Stimulated activated naive CD8-positive, alpha-beta T cell treated with anti-CD3 and anti-CD28 coated beads, Interleukin-15, Interleukin-2, amounts not matched to agents 100 U/mL and 50 U/mL, for 24 hours (primary cell): ENCODE measurements at regions not wholly inside any gene's neighbourhood (a gene's known extent, or its start where the extent isn't known, plus 50 kb on each side); places are given as distances from the start of the nearest gene placed in this dataset.
"Not testable (repeated sequence)": the region's sequence is repeated elsewhere in the genome, so short reads cannot be mapped to it uniquely, and the experiment has no call there.

Experiments used
- ATAC-seq: fragments of 150-1000 bp; cut with Tn5 transposase; one replicate; pipeline ENCODE4 v1.10.0; 2021
- DNase-seq: peaks from one replicate; pipeline ENCODE4 v3.0.0; 2021

GRCh38 chr4:178165251-178165950 lies 723.2 kb upstream of the AGA start:
- no peak for ATAC-seq
- DNase-seq, result no peak

- ATAC-seq, result no peak
- no peak for DNase-seq
Observed at GRCh38 chr4:178165951-178166308, 723.7 kb upstream of the AGA start.

- ATAC-seq (no peak), DNase-seq (no peak)
Observed at GRCh38 chr4:178173771-178174170, 731.5 kb upstream of the AGA start.

GRCh38 chr4:178174756-178175155 lies 732.5 kb upstream of the AGA start:
- ATAC-seq, result no peak
- no peak for DNase-seq

- DNase-seq, result no peak
- ATAC-seq, result no peak
Observed at GRCh38 chr4:178185517-178185916, 743.3 kb upstream of the AGA start.

- no peak for ATAC-seq
Observed at GRCh38 chr4:178192611-178193010, 750.4 kb upstream of the AGA start.

GRCh38 chr4:178196751-178197374 lies 754.6 kb upstream of the AGA start:
- no peak for DNase-seq
- no peak for ATAC-seq

More at GRCh38 chr4:178192611-178193010, 750.4 kb upstream of the AGA start:
- DNase-seq, result no peak

GRCh38 chr4:178198691-178199090 lies 756.5 kb upstream of the AGA start:
- DNase-seq (no peak), ATAC-seq (no peak)

GRCh38 chr4:178202422-178202821 lies 760.2 kb upstream of the AGA start:
- no peak for ATAC-seq
- DNase-seq, result no peak

GRCh38 chr4:178205826-178206225 lies 763.6 kb upstream of the AGA start:
- DNase-seq, result no peak
- no peak for ATAC-seq

- ATAC-seq, result no peak
Observed at GRCh38 chr4:178215309-178215708, 773.1 kb upstream of the AGA start.

GRCh38 chr4:178215763-178216162 lies 773.5 kb upstream of the AGA start:
- ATAC-seq (no peak), DNase-seq (no peak)

More at GRCh38 chr4:178215309-178215708, 773.1 kb upstream of the AGA start:
- DNase-seq, result no peak

GRCh38 chr4:178226421-178226820 lies 784.2 kb upstream of the AGA start:
- not testable (repeated sequence) for DNase-seq, ATAC-seq

- no peak for ATAC-seq
Observed at GRCh38 chr4:178233906-178234305, 791.7 kb upstream of the AGA start.

GRCh38 chr4:178240891-178241290 lies 798.7 kb upstream of the AGA start:
- DNase-seq (no peak), ATAC-seq (no peak)

More at GRCh38 chr4:178233906-178234305, 791.7 kb upstream of the AGA start:
- DNase-seq, result no peak

GRCh38 chr4:178241601-178242118 lies 799.4 kb upstream of the AGA start:
- no peak for ATAC-seq

GRCh38 chr4:178242655-178243054 lies 800.4 kb upstream of the AGA start:
- ATAC-seq, result no peak

More at GRCh38 chr4:178241601-178242118, 799.4 kb upstream of the AGA start:
- no peak for DNase-seq

GRCh38 chr4:178244785-178245184 lies 802.5 kb upstream of the AGA start:
- no peak for DNase-seq
- ATAC-seq, result no peak

More at GRCh38 chr4:178242655-178243054, 800.4 kb upstream of the AGA start:
- DNase-seq, result no peak

GRCh38 chr4:178255172-178255571 lies 812.9 kb upstream of the AGA start:
- no peak for ATAC-seq
- DNase-seq, result no peak

GRCh38 chr4:178258603-178259002 lies 816.4 kb upstream of the AGA start:
- DNase-seq (no peak), ATAC-seq (no peak)

- DNase-seq (no peak), ATAC-seq (no peak)
Observed at GRCh38 chr4:178259566-178259965, 817.3 kb upstream of the AGA start.

- DNase-seq, result no peak
- no peak for ATAC-seq
Observed at GRCh38 chr4:178264001-178264400, 821.8 kb upstream of the AGA start.

- ATAC-seq, result no peak
- DNase-seq, result no peak
Observed at GRCh38 chr4:178271386-178271785, 829.1 kb upstream of the AGA start.

- DNase-seq (no peak), ATAC-seq (no peak)
Observed at GRCh38 chr4:178273168-178273567, 830.9 kb upstream of the AGA start.
